Vagina (tissue), 2 donors: ENCODE measurements at regions not wholly inside any gene's neighbourhood (a gene's known extent, or its start where the extent isn't known, plus 50 kb on each side); places are given as distances from the start of the nearest gene placed in this dataset.

Experiments
- CTCF ChIP-seq, 3 experiments: fragments of 450-650 bp in 2 of 3; fragments of 200-600 bp in 1 of 3; sonication (generic) in 1 of 3; IDR thresholded peaks; one replicate each; pipeline ENCODE4 v1.5.1; 2017 to 2019; ENCODE audit warnings: antibody characterized with exemption in 3 of 3, mild to moderate bottlenecking in 2 of 3, moderate library complexity in 2 of 3
- POLR2A ChIP-seq, 2 donors: fragments of 450-650 bp; IDR thresholded peaks; one replicate each; pipeline ENCODE4 v1.6.1; 2017; ENCODE audit warnings: antibody characterized with exemption in 2 of 2, mild to moderate bottlenecking in 2 of 2, moderate library complexity in 2 of 2
- POLR2AphosphoS5 ChIP-seq, 2 donors: sonication (generic); formaldehyde crosslinking; IDR thresholded peaks; one replicate each; pipeline ENCODE4 v1.9.0; 2017; ENCODE audit warnings: antibody characterized with exemption in 2 of 2, mild to moderate bottlenecking in 2 of 2, low read depth in 1 of 2; ENCODE audit not compliant: insufficient read depth in 1 of 2

GRCh38 chr2:226434702-226435101, 364.9 kb downstream of the IRS1 start:
- TF ChIP-seq CTCF (IDR thresholded peaks at IDR 0.05): no peak
- TF ChIP-seq POLR2AphosphoS5 (IDR thresholded peaks at IDR 0.05; ENCODE audit: insufficient read depth in 1 of 2, low read depth in 1 of 2): no peak
- TF ChIP-seq POLR2A (IDR thresholded peaks at IDR 0.05): no peak
